Type B pancreatic cell (in vitro differentiated cells): ENCODE measurements at regions not wholly inside any gene's neighbourhood (a gene's known extent, or its start where the extent isn't known, plus 50 kb on each side); places are given as distances from the start of the nearest gene placed in this dataset.
"Not testable (repeated sequence)": the region's sequence is repeated elsewhere in the genome, so short reads cannot be mapped to it uniquely, and the experiment has no call there.

Source experiments
- DNase-seq: peaks from one replicate; pipeline ENCODE4 v3.0.0; 2021; ENCODE audit warnings: mixed read lengths; ENCODE audit not compliant: unreplicated experiment; ENCODE audit errors: extremely low spot score
- H3K27ac Mint-ChIP-seq: 2 replicates; pipeline ENCODE4 v1.8.0; 2021; ENCODE audit warnings: mild to moderate bottlenecking, mixed read lengths
- H3K27me3 Mint-ChIP-seq: 2 replicates; pipeline ENCODE4 v1.8.0; 2021; ENCODE audit warnings: mixed read lengths
- H3K36me3 Mint-ChIP-seq: 2 replicates; pipeline ENCODE4 v1.8.0; 2021; ENCODE audit warnings: mixed read lengths
- H3K4me1 Mint-ChIP-seq: one replicate; pipeline ENCODE4 v1.8.0; 2021; ENCODE audit warnings: mixed read lengths; ENCODE audit not compliant: unreplicated experiment
- H3K4me3 Mint-ChIP-seq: 2 replicates; pipeline ENCODE4 v1.8.0; 2021; ENCODE audit warnings: mild to moderate bottlenecking, mixed read lengths
- H3K9me3 Mint-ChIP-seq: 2 replicates; pipeline ENCODE4 v1.8.0; 2021; ENCODE audit warnings: mixed read lengths
- TF ChIP-seq, protein P1 (sequence below): fragments of 200-600 bp; sonication (generic); conservative IDR thresholded peaks from 2 replicates; pipeline ENCODE4 v1.5.0; 2021; ENCODE audit warnings: antibody characterized with exemption, mild to moderate bottlenecking

DNA sequence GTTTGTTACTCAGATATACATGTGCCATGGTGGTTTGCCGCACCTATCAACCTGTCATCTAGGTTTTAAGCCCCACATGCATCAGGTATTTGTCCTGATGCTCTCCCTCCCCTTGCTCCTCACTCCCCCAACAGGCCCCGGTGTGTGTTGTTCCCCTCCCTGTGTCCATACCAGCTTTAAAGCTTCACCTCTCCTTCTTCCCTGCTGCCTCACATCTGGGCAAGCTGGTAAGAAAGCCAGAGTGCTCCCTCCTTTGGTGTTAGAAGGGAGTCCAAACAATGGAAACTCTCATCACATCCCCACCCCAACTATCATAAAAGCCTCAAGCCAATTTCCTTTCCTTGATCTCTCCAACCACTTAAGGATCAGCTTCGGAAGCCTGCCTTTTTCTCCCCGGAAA lies 1115.6 kb upstream of the GOT2 start:
- no peaks in the 10 kb centered on the region for H3K4me1 Mint-ChIP-seq

DNA sequence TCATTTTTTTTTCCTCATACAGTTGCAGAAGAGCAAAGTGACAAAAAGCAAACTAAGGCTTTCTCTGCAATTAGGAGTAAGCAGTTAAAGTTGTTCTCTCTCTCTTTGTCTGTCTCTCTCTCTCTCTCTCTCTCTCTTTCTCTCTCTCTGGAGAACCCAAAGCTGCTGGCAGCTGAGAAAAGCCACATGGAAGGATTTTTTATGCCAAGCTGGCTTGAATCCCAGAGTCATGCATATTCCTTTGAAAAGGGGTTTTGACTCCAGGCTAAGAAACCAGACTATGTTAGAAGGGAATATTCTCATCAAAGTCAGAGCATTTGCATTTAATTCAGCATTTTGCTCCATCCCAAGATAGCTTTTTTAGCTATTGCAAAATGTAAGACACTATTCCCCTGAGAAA lies 1114.2 kb upstream of the GOT2 start:
- TF ChIP-seq, protein P1, sequence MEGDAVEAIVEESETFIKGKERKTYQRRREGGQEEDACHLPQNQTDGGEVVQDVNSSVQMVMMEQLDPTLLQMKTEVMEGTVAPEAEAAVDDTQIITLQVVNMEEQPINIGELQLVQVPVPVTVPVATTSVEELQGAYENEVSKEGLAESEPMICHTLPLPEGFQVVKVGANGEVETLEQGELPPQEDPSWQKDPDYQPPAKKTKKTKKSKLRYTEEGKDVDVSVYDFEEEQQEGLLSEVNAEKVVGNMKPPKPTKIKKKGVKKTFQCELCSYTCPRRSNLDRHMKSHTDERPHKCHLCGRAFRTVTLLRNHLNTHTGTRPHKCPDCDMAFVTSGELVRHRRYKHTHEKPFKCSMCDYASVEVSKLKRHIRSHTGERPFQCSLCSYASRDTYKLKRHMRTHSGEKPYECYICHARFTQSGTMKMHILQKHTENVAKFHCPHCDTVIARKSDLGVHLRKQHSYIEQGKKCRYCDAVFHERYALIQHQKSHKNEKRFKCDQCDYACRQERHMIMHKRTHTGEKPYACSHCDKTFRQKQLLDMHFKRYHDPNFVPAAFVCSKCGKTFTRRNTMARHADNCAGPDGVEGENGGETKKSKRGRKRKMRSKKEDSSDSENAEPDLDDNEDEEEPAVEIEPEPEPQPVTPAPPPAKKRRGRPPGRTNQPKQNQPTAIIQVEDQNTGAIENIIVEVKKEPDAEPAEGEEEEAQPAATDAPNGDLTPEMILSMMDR: no peak
- Mint-ChIP-seq H3K27ac (no peak overlapping the region), H3K36me3 (no peaks in the 10 kb centered on the region), H3K27me3 (peaks cover 11% of the 10 kb centered on the region), H3K9me3 (peaks cover 2% of the 10 kb centered on the region), H3K4me3 (no peak overlapping the region), H3K4me1 (no peaks in the 10 kb centered on the region)
- DNase-seq: no peak

More for the DNA sequence above, 1115.6 kb upstream of the GOT2 start:
- Mint-ChIP-seq H3K27me3 (peaks cover 15% of the 10 kb centered on the region), H3K9me3 (no peaks in the 10 kb centered on the region), H3K36me3 (no peaks in the 10 kb centered on the region), H3K27ac (no peak overlapping the region), H3K4me3 (no peak overlapping the region)
- no peak for DNase-seq
- TF ChIP-seq, protein P1: no peak

DNA sequence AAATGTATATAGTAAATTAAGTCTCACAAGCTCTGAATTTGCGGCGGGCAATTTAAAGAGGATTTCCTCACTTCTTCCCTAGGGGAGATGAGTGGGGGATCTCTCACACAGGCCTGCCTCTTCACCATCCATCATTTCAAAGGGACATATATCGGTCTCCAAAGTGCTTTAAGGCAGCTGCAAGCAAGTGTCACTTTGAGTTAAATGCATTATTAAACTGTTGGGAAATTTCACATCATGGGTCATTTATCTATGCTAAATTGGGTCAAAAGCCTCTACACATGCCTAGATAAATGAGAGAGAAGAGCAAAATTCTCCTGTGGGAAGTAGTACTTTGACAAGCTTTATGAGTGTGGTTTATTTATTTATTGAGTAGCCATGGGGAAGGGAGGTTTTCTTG lies 1106.1 kb upstream of the GOT2 start:
- no peaks in the 10 kb centered on the region for H3K36me3 Mint-ChIP-seq
- H3K4me1 Mint-ChIP-seq: no peaks in the 10 kb centered on the region
- DNase-seq: no peak
- TF ChIP-seq, protein P1: no peak
- H3K4me3 Mint-ChIP-seq: no peak overlapping the region
- no peak overlapping the region for H3K27ac Mint-ChIP-seq
- H3K27me3 Mint-ChIP-seq: peaks cover 3% of the 10 kb centered on the region
- H3K9me3 Mint-ChIP-seq: peaks cover 4% of the 10 kb centered on the region

DNA sequence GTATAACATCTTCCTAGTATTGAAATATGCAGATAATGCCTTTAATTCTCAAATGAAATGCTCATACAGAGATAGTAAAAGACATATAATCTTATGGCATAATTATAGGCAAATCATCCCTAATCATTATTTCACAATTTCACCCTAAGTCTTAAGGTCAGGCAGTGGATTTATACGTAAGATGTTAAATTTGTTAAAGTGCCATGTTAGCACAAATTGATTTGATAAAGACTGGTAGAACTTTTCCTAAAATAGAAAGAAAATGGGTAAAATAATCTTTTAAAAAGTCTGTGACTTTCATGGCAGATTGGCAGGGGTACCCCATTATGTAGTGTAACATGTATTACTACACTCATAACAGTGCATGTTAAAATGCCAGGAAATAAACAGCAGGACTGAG lies 1092.7 kb upstream of the GOT2 start:
- Mint-ChIP-seq H3K4me3 (no peak overlapping the region), H3K36me3 (no peaks in the 10 kb centered on the region), H3K4me1 (no peaks in the 10 kb centered on the region), H3K9me3 (no peaks in the 10 kb centered on the region), H3K27ac (no peak overlapping the region), H3K27me3 (no peaks in the 10 kb centered on the region)
- TF ChIP-seq, protein P1: no peak
- DNase-seq: no peak

DNA sequence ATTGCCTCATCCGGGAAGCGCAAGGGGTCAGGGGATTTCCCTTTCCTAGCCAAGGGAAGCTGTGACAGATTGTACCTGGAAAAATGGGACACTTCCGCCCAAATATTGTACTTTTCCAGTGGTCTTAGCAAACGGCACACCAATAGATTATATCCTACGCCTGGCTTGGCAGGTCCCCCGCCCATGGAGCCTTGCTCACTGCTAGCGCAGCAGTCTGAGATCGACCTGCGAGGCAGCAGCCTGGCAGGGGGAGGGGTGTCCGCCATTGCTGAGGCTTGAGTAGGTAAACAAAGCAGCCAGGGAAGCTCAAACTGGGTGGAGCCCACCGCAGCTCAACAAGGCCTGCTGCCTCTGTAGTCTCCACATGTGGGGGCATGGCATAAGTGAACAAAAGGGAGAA lies 1075.4 kb upstream of the GOT2 start:
- not testable (repeated sequence) for H3K4me3 Mint-ChIP-seq, H3K27ac Mint-ChIP-seq, H3K36me3 Mint-ChIP-seq, DNase-seq, H3K4me1 Mint-ChIP-seq, H3K27me3 Mint-ChIP-seq, H3K9me3 Mint-ChIP-seq

DNA sequence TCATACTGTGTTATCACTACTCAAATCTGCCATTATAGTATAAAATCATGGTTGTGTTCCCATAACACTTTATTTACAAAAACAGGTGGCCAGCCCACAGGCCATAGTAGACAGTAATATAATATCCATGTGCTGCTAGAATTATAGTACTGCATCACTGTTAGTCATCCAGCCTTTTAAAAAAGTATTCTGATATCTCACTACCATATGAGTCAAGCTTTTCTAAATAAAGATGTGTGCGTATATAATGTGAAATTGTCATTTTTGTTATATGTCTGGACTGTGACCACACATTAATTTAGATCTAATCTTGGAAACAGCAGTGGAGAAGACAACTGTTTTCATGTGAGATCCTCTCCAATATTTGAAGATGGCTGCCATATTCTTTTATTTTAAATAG lies 1049.1 kb upstream of the GOT2 start:
- TF ChIP-seq, protein P1: no peak
- H3K4me1 Mint-ChIP-seq: no peaks in the 10 kb centered on the region
- H3K9me3 Mint-ChIP-seq: peaks cover 4% of the 10 kb centered on the region
- no peaks in the 10 kb centered on the region for H3K36me3 Mint-ChIP-seq
- H3K27me3 Mint-ChIP-seq: no peaks in the 10 kb centered on the region
- DNase-seq: no peak
- H3K4me3 Mint-ChIP-seq: no peak overlapping the region
- H3K27ac Mint-ChIP-seq: no peak overlapping the region
